Smooth muscle cell of the brain vasculature (primary cell): ENCODE measurements at regions not wholly inside any gene's neighbourhood (a gene's known extent, or its start where the extent isn't known, plus 50 kb on each side); places are given as distances from the start of the nearest gene placed in this dataset.
"Not testable (repeated sequence)": the region's sequence is repeated elsewhere in the genome, so short reads cannot be mapped to it uniquely, and the experiment has no call there.

Experiments used
- DNase-seq: peaks from one replicate; pipeline ENCODE4 v3.0.0-alpha.2; 2012; ENCODE audit warnings: low read depth, low spot score

- no peak for DNase-seq
Measured at GRCh38 chr12:89289720-89290119, 62.6 kb downstream of the DUSP6 start.

- no peak for DNase-seq
Measured at GRCh38 chr12:89288959-89289358, 63.3 kb downstream of the DUSP6 start.

- no peak for DNase-seq
Measured at GRCh38 chr12:89286501-89286900, 65.8 kb downstream of the DUSP6 start.

GRCh38 chr12:89281539-89281867 lies 70.8 kb downstream of the DUSP6 start:
- no peak for DNase-seq

GRCh38 chr12:89280833-89281538 lies 71.3 kb downstream of the DUSP6 start:
- no peak for DNase-seq

GRCh38 chr12:89279499-89279898 lies 72.8 kb downstream of the DUSP6 start:
- no peak for DNase-seq

GRCh38 chr12:89278862-89279261 lies 73.4 kb downstream of the DUSP6 start:
- no peak for DNase-seq

GRCh38 chr12:89278169-89278568 lies 74.1 kb downstream of the DUSP6 start:
- DNase-seq: no peak

GRCh38 chr12:89276860-89277259 lies 75.4 kb downstream of the DUSP6 start:
- DNase-seq: no peak

- no peak for DNase-seq
Measured at GRCh38 chr12:89273525-89273924, 78.8 kb downstream of the DUSP6 start.

- DNase-seq: no peak
Measured at GRCh38 chr12:89270548-89270947, 81.8 kb downstream of the DUSP6 start.

- DNase-seq: no peak
Measured at GRCh38 chr12:89269174-89269573, 83.1 kb downstream of the DUSP6 start.

GRCh38 chr12:89267404-89267803 lies 84.9 kb downstream of the DUSP6 start:
- no peak for DNase-seq

GRCh38 chr12:89266574-89267188 lies 85.6 kb downstream of the DUSP6 start:
- DNase-seq: not testable (repeated sequence)

GRCh38 chr12:89264837-89265236 lies 87.5 kb downstream of the DUSP6 start:
- DNase-seq: no peak

- DNase-seq: no peak
Measured at GRCh38 chr12:89263900-89264299, 88.4 kb downstream of the DUSP6 start.

- DNase-seq: no peak
Measured at GRCh38 chr12:89262855-89263552, 89.3 kb downstream of the DUSP6 start.

GRCh38 chr12:89261982-89262381 lies 90.3 kb downstream of the DUSP6 start:
- DNase-seq: no peak

- no peak for DNase-seq
Measured at GRCh38 chr12:89260841-89261637, 91.3 kb downstream of the DUSP6 start.

GRCh38 chr12:89259821-89260220 lies 92.5 kb downstream of the DUSP6 start:
- no peak for DNase-seq

GRCh38 chr12:89258240-89258969 lies 93.9 kb downstream of the DUSP6 start:
- DNase-seq: no peak

GRCh38 chr12:89257340-89257739 lies 95.0 kb downstream of the DUSP6 start:
- no peak for DNase-seq
